GM12874 (cell line): ENCODE measurements at regions not wholly inside any gene's neighbourhood (a gene's known extent, or its start where the extent isn't known, plus 50 kb on each side); places are given as distances from the start of the nearest gene placed in this dataset.

Experiments used
- TF ChIP-seq, protein P1 (sequence below): IDR thresholded peaks from 2 replicates; pipeline ENCODE4 v1.5.1; 2011; ENCODE audit warnings: low read depth, mild to moderate bottlenecking, control low read depth, low read length, moderate library complexity; ENCODE audit not compliant: insufficient read depth

DNA sequence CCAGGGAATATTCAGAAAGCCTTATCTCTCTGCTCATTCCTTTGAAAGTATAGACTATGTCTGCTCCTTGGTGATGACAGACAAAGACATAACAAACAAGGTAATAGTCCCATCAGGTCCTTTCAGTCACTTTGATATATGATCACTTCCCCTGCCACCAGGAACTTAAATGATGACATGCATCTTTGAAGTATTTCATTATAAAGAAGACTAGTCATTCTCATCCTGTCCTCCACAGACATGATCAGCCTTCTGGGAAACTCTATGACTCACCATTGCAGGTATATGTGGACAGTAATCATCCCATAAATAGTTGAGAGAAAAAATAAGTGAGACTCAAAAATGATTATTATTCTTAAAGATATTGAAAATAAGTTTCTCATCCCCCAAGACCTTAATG lies 117.5 kb upstream of the VCX2 start:
- TF ChIP-seq, protein P1, sequence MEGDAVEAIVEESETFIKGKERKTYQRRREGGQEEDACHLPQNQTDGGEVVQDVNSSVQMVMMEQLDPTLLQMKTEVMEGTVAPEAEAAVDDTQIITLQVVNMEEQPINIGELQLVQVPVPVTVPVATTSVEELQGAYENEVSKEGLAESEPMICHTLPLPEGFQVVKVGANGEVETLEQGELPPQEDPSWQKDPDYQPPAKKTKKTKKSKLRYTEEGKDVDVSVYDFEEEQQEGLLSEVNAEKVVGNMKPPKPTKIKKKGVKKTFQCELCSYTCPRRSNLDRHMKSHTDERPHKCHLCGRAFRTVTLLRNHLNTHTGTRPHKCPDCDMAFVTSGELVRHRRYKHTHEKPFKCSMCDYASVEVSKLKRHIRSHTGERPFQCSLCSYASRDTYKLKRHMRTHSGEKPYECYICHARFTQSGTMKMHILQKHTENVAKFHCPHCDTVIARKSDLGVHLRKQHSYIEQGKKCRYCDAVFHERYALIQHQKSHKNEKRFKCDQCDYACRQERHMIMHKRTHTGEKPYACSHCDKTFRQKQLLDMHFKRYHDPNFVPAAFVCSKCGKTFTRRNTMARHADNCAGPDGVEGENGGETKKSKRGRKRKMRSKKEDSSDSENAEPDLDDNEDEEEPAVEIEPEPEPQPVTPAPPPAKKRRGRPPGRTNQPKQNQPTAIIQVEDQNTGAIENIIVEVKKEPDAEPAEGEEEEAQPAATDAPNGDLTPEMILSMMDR = no peak

DNA sequence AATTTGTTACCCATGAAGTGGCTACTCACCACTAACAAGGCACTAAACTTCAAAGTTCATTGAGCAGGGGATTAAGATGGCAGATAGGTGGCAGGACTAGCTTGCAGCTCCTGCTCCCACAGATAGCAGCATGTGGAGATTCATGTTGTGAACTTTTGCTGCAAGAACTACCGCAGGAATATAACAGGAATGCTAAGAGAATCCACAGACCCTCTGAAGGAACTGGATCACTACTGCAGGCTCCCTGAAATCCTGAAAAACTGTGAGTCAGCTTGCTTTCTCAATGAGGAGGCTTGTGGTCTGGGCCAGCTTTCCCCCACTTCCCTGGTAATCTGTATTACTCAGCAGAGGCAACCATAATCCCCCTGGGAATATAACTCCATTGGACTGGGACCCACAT lies 118.5 kb upstream of the VCX2 start:
- TF ChIP-seq, protein P1 = no peak

DNA sequence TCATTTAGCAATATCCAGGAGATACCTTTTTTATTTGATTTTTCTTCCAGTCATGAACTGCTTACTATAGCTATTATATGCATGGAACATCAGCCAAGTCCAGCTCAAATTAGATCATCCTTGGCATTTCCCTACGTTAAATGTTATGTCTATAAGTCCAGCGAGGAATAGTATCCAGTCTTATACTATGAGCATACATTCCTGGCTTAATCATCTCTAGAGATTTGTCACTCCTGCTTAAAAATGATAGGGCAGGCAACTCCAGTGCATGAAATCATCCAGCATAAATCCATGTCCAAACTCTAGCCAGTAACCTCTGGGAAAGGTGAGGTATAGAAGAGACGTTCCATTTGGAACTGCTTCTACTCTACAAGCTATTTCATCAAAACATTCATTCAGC lies 126.7 kb upstream of the VCX2 start:
- TF ChIP-seq, protein P1 = no peak

GRCh38 chrX:8304668-8305067 lies 133.6 kb upstream of the VCX2 start:
- TF ChIP-seq, protein P1 = no peak

- TF ChIP-seq, protein P1 = no peak
Observed at GRCh38 chrX:8305350-8305749, 134.3 kb upstream of the VCX2 start.

DNA sequence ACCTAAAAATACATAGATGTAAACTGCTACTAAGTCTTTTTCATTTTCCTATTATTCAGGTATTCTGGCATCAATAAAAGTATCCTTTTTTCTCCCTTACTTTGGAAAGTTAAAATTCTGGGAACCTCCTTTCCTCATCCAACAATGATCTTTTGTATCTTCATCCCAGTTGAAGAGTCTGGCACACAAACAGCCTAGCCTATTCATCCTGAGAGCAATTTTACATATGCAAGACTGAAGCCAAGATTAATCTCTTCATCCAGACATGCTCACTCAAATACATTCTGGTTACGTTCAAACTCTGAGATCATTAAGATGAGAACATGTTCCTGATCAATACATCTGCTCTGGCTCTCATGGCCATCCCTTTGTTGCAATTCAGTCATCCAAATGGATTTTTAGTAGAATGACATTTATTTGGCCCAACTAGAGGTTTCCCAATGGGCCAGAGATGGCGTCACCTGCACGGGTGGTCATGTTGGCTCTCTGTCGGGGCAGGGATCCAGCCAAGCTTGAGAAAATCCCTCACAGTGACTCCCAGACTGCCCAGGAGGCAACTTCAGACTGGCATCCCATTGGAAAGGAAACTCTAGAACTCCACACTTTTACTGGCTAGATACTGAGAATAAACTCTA lies 135.3 kb upstream of the VCX2 start:
- TF ChIP-seq, protein P1 = no peak

- TF ChIP-seq, protein P1 = no peak
Observed at GRCh38 chrX:8310409-8310808, 139.3 kb upstream of the VCX2 start.
